Psoas muscle (tissue), 7 donors: ENCODE measurements at regions not wholly inside any gene's neighbourhood (a gene's known extent, or its start where the extent isn't known, plus 50 kb on each side); places are given as distances from the start of the nearest gene placed in this dataset.
"Not testable (repeated sequence)": the region's sequence is repeated elsewhere in the genome, so short reads cannot be mapped to it uniquely, and the experiment has no call there.

Experiments
- ATAC-seq, 4 donors: fragments of 200-7000 bp; cut with Tn5 transposase; one replicate each; pipeline ENCODE4 v1.9.1; 2020; ENCODE audit warnings: moderate library complexity in 3 of 4, mild to moderate bottlenecking in 2 of 4
- DNase-seq, 2 donors: peaks; one replicate each; pipeline ENCODE4 v3.0.0-alpha.2; 2020
- H3K27ac ChIP-seq: fragments of 200-600 bp; one replicate; pipeline ENCODE4 v1.8.0; 2022
- H3K27me3 ChIP-seq, 3 donors: fragments of 200-600 bp in 1 of 3; one replicate each; pipeline versions ENCODE4 v1.6.1 to v1.8.0; 2013 to 2022; ENCODE audit warnings: low read length in 2 of 3, mild to moderate bottlenecking in 2 of 3, moderate library complexity in 1 of 3; ENCODE audit not compliant: insufficient read depth in 3 of 3
- H3K36me3 ChIP-seq, 2 donors: fragments of 200-600 bp in 1 of 2; one replicate each; pipeline versions ENCODE4 v1.6.1 to v1.8.0; 2013 to 2022; ENCODE audit warnings: low read depth in 1 of 2, mild to moderate bottlenecking in 1 of 2, moderate library complexity in 1 of 2; ENCODE audit not compliant: insufficient read depth in 1 of 2
- H3K4me1 ChIP-seq: fragments of 200-600 bp; one replicate; pipeline ENCODE4 v1.8.0; 2022
- H3K4me3 ChIP-seq: fragments of 200-600 bp; one replicate; pipeline ENCODE4 v1.8.0; 2022; ENCODE audit warnings: mild to moderate bottlenecking
- H3K9me3 ChIP-seq: fragments of 200-600 bp; one replicate; pipeline ENCODE4 v1.8.0; 2022
- WGBS, 3 donors: extraction: QIAGEN DNeasy Blood & Tissue Kit; methylation state at CpG; one replicate each; pipeline versions ENCODE4 v1.1.6 to v1.1.7; 2013; 5-methylcytosine and 5-hydroxymethylcytosine counted together
- intact Hi-C, 2 donors: fragments of 100-400 bp; cut with DNase I; formaldehyde crosslinking; loops; one replicate each; pipeline versions ENCODE4 v1.11.0 to v1.14.2; 2022
- donor health status: healthy with polysubstance abuse.
- donor health status: DM: no; HTN: no; CAD: no; lungs with moderate emphysema.
- donor health status: Bipolar disorder and iron deficiency.
- donor health status: healthy.
- donor health status: DM: yes; HTN: yes; CAD: no.
- donor health status: DM: no; HTN: no; CAD: no.
- donor health status: DM: yes; HTN: yes; CAD: no.

- H3K4me3 ChIP-seq, ATAC-seq, DNase-seq, H3K9me3 ChIP-seq, H3K36me3 ChIP-seq, H3K4me1 ChIP-seq, H3K27ac ChIP-seq, intact Hi-C loops, H3K27me3 ChIP-seq: not testable (repeated sequence)
- 10 to 21% (median 16%) methylated on average over 8 to 10 of the region's 13 CpGs for WGBS, 3 donors
Observed at GRCh38 chr1:146777826-146778602, 160.1 kb upstream of the NBPF12 start.

DNA sequence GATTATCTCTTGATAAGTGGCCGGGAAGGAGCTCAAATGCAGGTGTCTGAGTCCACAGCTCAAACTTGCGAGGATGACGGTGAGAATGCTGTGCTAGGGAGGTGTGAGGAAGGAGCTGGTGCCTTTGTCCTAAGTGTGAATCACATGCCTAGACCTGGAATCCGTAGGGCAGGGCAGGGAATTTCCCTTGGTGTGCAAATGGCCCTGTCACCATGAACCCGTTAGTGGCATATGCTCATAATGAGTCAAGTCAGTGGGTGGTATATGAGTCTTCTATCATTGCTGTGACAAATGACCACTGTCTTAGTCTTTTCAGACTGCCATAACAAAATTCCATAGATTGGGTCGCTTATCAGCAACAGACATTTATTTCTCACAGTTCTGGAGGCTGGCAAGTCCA lies 163.1 kb upstream of the NBPF12 start:
- H3K27me3 ChIP-seq, intact Hi-C loops, H3K4me3 ChIP-seq, H3K36me3 ChIP-seq, H3K27ac ChIP-seq, H3K4me1 ChIP-seq, DNase-seq, H3K9me3 ChIP-seq, ATAC-seq: not testable (repeated sequence)
- WGBS, 3 donors = 73 to 92% (median 90%) methylated on average over 3 to 4 of the region's 6 CpGs

DNA sequence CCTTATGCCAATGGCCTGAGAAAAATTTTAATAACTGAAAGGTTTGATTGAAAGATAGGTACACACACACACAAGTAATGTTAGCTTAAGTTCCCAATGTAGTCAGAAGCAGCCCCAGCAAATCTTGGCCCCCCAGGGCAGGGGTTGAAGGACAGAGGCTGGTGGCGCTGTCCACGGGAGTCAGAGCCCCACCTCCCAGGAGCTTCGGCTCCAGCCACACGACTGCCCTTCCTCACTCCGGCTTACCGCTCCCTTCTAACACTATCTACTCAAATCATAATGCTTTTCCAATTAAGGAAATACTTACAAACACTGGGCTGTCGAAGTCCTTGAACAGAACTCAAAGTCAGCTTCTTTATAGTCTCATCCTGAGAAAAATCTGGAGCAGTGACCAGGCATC lies 163.9 kb upstream of the NBPF12 start:
- ATAC-seq, intact Hi-C loops, H3K36me3 ChIP-seq, H3K27ac ChIP-seq, H3K4me3 ChIP-seq, DNase-seq, H3K27me3 ChIP-seq, H3K4me1 ChIP-seq, H3K9me3 ChIP-seq: not testable (repeated sequence)
- WGBS, 3 donors = 23 to 36% (median 32%) methylated on average over 7 of the region's 7 CpGs

DNA sequence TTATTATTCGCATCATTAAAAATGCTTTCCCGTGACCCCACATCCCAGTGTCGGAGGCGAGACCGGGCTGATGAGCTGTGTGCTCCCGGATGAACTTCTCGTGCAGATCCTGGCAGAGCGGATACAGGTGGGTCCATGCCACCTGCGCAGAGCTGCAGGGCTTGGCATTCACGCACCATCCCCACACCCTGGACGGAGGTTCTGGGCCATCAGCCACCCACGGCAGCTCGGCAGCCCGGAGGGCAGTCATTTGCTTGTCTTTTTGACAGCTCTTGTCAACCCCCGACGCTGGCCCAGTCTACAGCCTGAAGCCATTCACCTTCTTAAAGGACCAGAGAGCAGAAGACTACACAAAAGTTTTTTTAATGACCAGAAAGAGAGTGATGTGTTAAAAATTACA lies 166.7 kb upstream of the NBPF12 start:
- H3K27ac ChIP-seq, intact Hi-C loops, H3K9me3 ChIP-seq, H3K27me3 ChIP-seq, H3K36me3 ChIP-seq, ATAC-seq, H3K4me3 ChIP-seq, DNase-seq, H3K4me1 ChIP-seq: not testable (repeated sequence)
- WGBS, 3 donors = 75 to 82% (median 77%) methylated on average over 16 of the region's 16 CpGs

DNA sequence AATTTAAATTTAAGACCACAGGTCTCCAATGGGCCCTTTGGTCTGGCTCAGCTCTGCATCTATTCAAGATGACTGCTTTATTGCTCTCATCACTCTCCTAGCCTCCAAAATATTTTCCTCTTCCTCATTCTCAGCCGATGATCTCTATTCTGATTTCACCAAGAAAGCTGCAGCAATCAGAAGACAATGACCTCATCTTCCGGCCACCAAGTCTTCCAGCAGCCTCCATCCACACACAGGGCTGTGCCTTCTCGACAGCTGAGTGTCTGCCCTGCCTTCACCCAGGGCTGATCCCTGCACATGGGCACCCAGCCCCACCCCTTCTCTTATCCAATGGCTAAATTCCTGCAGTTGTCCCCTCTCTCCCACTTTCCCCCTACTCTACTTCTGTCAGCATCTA lies 167.1 kb upstream of the NBPF12 start:
- H3K4me1 ChIP-seq, H3K27me3 ChIP-seq, ATAC-seq, H3K27ac ChIP-seq, DNase-seq, H3K9me3 ChIP-seq, H3K36me3 ChIP-seq, intact Hi-C loops, H3K4me3 ChIP-seq: not testable (repeated sequence)
- WGBS, 3 donors = no CpG with 5 or more reads among the region's 3 CpGs

GRCh38 chr1:146763234-146763633 lies 174.9 kb upstream of the NBPF12 start:
- intact Hi-C loops, DNase-seq, H3K4me3 ChIP-seq, H3K4me1 ChIP-seq, H3K27ac ChIP-seq, H3K36me3 ChIP-seq, ATAC-seq, H3K27me3 ChIP-seq, H3K9me3 ChIP-seq: not testable (repeated sequence)
- no CpG with 5 or more reads among the region's 5 CpGs for WGBS, 3 donors

- 67 to 79% (median 76%) methylated on average over 3 to 4 of the region's 4 CpGs for WGBS, 3 donors
- H3K36me3 ChIP-seq, H3K4me1 ChIP-seq, ATAC-seq, H3K27me3 ChIP-seq, DNase-seq, H3K4me3 ChIP-seq, intact Hi-C loops, H3K27ac ChIP-seq, H3K9me3 ChIP-seq: not testable (repeated sequence)
Observed at GRCh38 chr1:146756858-146757257, 181.3 kb upstream of the NBPF12 start.

- H3K9me3 ChIP-seq, ATAC-seq, intact Hi-C loops, H3K4me3 ChIP-seq, H3K4me1 ChIP-seq, H3K27ac ChIP-seq, DNase-seq, H3K36me3 ChIP-seq, H3K27me3 ChIP-seq: not testable (repeated sequence)
- WGBS, 3 donors = 67 to 89% (median 86%) methylated on average over 1 of the region's 3 CpGs
Observed at GRCh38 chr1:146748686-146749085, 189.4 kb upstream of the NBPF12 start.

DNA sequence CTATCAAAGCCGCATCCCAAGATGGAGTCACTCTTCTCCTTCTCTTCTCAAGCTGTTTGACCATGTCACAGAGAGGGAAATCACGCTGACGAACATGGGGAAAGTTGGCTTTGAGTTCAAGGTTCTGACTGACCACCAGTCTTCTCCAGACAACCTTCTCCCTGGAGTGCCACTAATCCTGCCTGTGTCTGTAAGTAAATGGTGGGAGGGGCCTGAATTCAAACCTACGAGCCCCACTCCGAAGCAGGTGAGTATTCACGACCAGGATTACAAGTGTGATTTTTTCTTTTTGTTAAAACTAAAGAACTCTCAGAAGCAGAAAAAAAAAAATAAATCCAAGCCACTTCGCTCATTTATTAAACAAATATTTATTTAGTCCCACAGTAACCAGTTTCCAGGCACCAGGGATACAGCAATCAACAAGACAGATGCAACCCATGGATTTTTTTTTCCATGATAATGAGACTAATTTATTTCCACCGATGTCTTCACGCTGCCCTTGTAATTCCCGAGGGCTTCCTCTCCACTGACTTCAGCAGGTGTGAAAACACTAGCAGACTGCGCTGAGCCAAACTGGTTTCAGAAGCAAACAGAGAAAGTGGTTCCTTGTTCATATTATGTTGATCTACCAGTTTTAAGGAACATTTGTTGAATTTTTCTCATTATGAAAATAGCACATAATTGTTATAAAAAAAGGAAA lies 206.0 kb upstream of the NBPF12 start:
- intact Hi-C loops, ATAC-seq, H3K9me3 ChIP-seq, H3K4me3 ChIP-seq, H3K27me3 ChIP-seq, H3K36me3 ChIP-seq, H3K27ac ChIP-seq, DNase-seq, H3K4me1 ChIP-seq: not testable (repeated sequence)
- WGBS, 3 donors = 14 to 37% (median 21%) methylated on average over 7 to 8 of the region's 11 CpGs

DNA sequence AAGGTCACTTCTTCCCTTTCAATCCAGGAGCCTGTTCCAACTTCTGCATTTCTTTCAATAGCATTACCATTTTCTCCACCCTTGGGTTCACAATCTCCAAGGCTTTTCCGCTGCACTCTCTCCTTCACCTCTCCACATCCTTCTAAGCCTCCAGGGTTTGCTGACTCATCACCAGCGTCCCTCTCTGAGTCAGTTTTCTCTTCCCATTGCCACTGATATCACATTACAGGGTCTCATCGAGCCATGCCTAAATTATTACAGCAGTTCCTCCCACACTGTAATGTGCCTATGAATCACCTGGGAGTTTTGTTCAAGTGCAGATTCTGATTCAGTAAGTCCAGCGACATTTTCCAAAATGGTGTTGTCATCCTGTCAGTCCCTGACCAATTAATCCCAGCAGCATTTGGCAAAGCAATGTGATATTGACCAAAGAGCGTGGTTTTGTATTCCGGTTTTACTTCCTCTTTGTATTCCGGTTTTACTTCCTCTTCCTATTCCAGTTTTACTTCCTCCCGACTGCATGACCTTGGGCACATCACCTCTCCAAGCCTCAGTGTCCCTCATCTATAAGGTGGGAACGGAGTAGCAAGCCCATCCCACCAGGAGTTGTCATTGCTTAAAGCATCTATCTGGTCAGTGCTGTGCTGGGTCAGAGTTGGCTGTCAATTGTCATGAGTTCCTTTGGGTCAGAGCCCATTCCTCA lies 208.3 kb upstream of the NBPF12 start:
- H3K9me3 ChIP-seq, H3K27me3 ChIP-seq, H3K4me3 ChIP-seq, DNase-seq, H3K36me3 ChIP-seq, H3K4me1 ChIP-seq, intact Hi-C loops, H3K27ac ChIP-seq: not testable (repeated sequence)
- WGBS, 3 donors = 48 to 67% (median 51%) methylated on average over 4 to 5 of the region's 9 CpGs
- peak in 1 of 4 donors; percentile 42 for ATAC-seq

GRCh38 chr1:146715054-146715453 lies 223.1 kb upstream of the NBPF12 start:
- intact Hi-C loops, H3K27ac ChIP-seq: not testable (repeated sequence)

More at GRCh38 chr1:146715054-146715453, 223.1 kb upstream of the NBPF12 start:
- H3K27me3 ChIP-seq, H3K4me3 ChIP-seq, H3K9me3 ChIP-seq, DNase-seq, H3K4me1 ChIP-seq, ATAC-seq, H3K36me3 ChIP-seq: not testable (repeated sequence)
- WGBS, 3 donors = 40% methylated on average over 1 of the region's 1 CpG; no CpG with 5 or more reads in 2 of the 3 donors
